GM12878 (cell line): ENCODE measurements at regions not wholly inside any gene's neighbourhood (a gene's known extent, or its start where the extent isn't known, plus 50 kb on each side); places are given as distances from the start of the nearest gene placed in this dataset.

Experiments
- ATAC-seq: fragments of 200-7000 bp; cut with Tn5 transposase; 3 replicates; pipeline ENCODE4 v1.9.1; 2020; ENCODE audit warnings: mild to moderate bottlenecking, moderate library complexity
- BruUV-seq: library from RNA; stranded (reverse); fragments of 400-500 nt; replicated peaks from 2 replicates; lab custom pipeline; 2021; lab: Mats Ljungman, UMichigan
- CTCF ChIA-PET: fragments of 300-600 bp; sonication (Branson Sonifier 250); formaldehyde crosslinking; extraction: SDS; loops from one replicate; lab custom pipeline; 2021; ENCODE audit warnings: inconsistent platforms; lab: Yijun Ruan, JAX
- POLR2A ChIA-PET: fragments of 350-600 bp; formaldehyde crosslinking; extraction: SDS; loops from one replicate; lab custom pipeline; 2021; ENCODE audit warnings: inconsistent platforms; lab: Charles Lee
- RAD21 ChIA-PET: fragments of 300-600 bp; sonication (Branson Sonifier 250); formaldehyde crosslinking; loops from one replicate; lab custom pipeline; 2023; ENCODE audit warnings: antibody characterized with exemption; ENCODE audit not compliant: unreplicated experiment; lab: Charles Lee
- SMC1A ChIA-PET: fragments of 300-600 bp; sonication (Branson Sonifier 250); formaldehyde crosslinking; loops from one replicate; lab custom pipeline; 2023; ENCODE audit not compliant: unreplicated experiment, uncharacterized antibody; lab: Charles Lee
- DNase-seq: peaks from one replicate; pipeline ENCODE4 v3.0.0-alpha.2; 2011; ENCODE audit warnings: low read depth, low spot score
- FAIRE-seq: peaks from 3 replicates; lab custom pipeline; 2011; peaks lifted over from hg19 to GRCh38; lab: Jason Lieb, UNC
- H2AFZ ChIP-seq: 2 replicates; pipeline ENCODE4 v1.6.0; 2011; ENCODE audit warnings: low read depth, low read length, control low read depth; ENCODE audit not compliant: control insufficient read depth
- H3K27ac ChIP-seq: 2 replicates; pipeline ENCODE4 v1.5.1; 2011; ENCODE audit warnings: control low read depth; ENCODE audit not compliant: control insufficient read depth, insufficient read depth
- H3K27me3 ChIP-seq, 2 experiments: replicated peaks in 1 of 2; 2 replicates each; pipeline versions ENCODE4 v1.6.0 to v1.6.1; 2011; ENCODE audit warnings: low read length in 1 of 2; ENCODE audit not compliant: control insufficient read depth in 2 of 2, insufficient read depth in 2 of 2
- H3K36me3 ChIP-seq, 2 experiments: 2 replicates each; pipeline ENCODE4 v1.5.1; 2011; ENCODE audit warnings: low read length in 1 of 2; ENCODE audit not compliant: control insufficient read depth in 2 of 2, insufficient read depth in 2 of 2
- H3K4me1 ChIP-seq: 2 replicates; pipeline ENCODE4 v1.6.1; 2011; ENCODE audit warnings: mild to moderate bottlenecking, low read length, moderate library complexity, mixed read lengths; ENCODE audit not compliant: control insufficient read depth, insufficient read depth
- H3K4me2 ChIP-seq: 2 replicates; pipeline ENCODE4 v1.6.0; 2011; ENCODE audit warnings: control low read depth; ENCODE audit not compliant: control insufficient read depth, insufficient read depth
- H3K4me3 ChIP-seq: fragments of 200-600 bp; sonication (generic); 2 replicates; pipeline ENCODE4 v1.5.1; 2016
- H3K79me2 ChIP-seq: 2 replicates; pipeline ENCODE4 v1.6.0; 2011; ENCODE audit warnings: low read length; ENCODE audit not compliant: control insufficient read depth, insufficient read depth
- H3K9ac ChIP-seq: 2 replicates; pipeline ENCODE4 v1.8.0; 2011; ENCODE audit warnings: low read length, control low read depth, mixed read lengths; ENCODE audit not compliant: control insufficient read depth, insufficient read depth
- H3K9me3 ChIP-seq: replicated peaks from 3 replicates; pipeline ENCODE4 v1.5.1; 2011; ENCODE audit warnings: mild to moderate bottlenecking, low read length; ENCODE audit not compliant: control insufficient read depth, insufficient read depth
- H4K20me1 ChIP-seq: 2 replicates; pipeline ENCODE4 v1.6.0; 2011; ENCODE audit not compliant: control insufficient read depth, insufficient read depth
- BACH1 ChIP-seq: fragments of 450-650 bp; IDR thresholded peaks from 2 replicates; pipeline ENCODE4 v1.6.1; 2017; ENCODE audit warnings: mild to moderate bottlenecking, borderline replicate concordance
- CBX5 ChIP-seq: sonication (generic); IDR thresholded peaks from 2 replicates; pipeline ENCODE4 v1.6.1; 2016; ENCODE audit warnings: low read depth, moderate library complexity, mild to moderate bottlenecking, inconsistent platforms
- ESRRA ChIP-seq: IDR thresholded peaks from 2 replicates; pipeline ENCODE4 v1.6.1; 2012; ENCODE audit warnings: mild to moderate bottlenecking, low read length, improper control_type of control experiment
- HDAC6 ChIP-seq: fragments of 200-600 bp; sonication (generic); IDR thresholded peaks from one replicate; pipeline ENCODE4 v1.8.0; 2017; ENCODE audit warnings: antibody characterized with exemption; ENCODE audit not compliant: unreplicated experiment
- JUNB ChIP-seq: IDR thresholded peaks from 2 replicates; pipeline ENCODE4 v1.6.1; 2016; ENCODE audit warnings: antibody characterized with exemption, mild to moderate bottlenecking
- KDM1A ChIP-seq: fragments of 200-600 bp; sonication (generic); IDR thresholded peaks from 2 replicates; pipeline ENCODE4 v1.6.1; 2016; ENCODE audit warnings: borderline replicate concordance
- NFYA ChIP-seq: IDR thresholded peaks from 2 replicates; pipeline ENCODE4 v1.6.1; 2011; ENCODE audit warnings: low read depth, mild to moderate bottlenecking, low read length, improper control_type of control experiment, borderline replicate concordance
- POU2F2 ChIP-seq: IDR thresholded peaks from 3 replicates; pipeline ENCODE4 v1.6.1; 2011; ENCODE audit warnings: low read depth, mild to moderate bottlenecking, low read length, borderline replicate concordance
- SMAD5 ChIP-seq: IDR thresholded peaks from 2 replicates; pipeline ENCODE4 v1.6.1; 2016; ENCODE audit warnings: antibody characterized with exemption, low read depth
- SRF ChIP-seq, 2 experiments: IDR thresholded peaks; 2 replicates each; pipeline ENCODE4 v1.6.1; 2011; ENCODE audit warnings: low read depth in 2 of 2, low read length in 2 of 2, mild to moderate bottlenecking in 1 of 2, moderate library complexity in 1 of 2
- TARDBP ChIP-seq: IDR thresholded peaks from 2 replicates; pipeline ENCODE4 v1.6.1; 2016; ENCODE audit warnings: borderline replicate concordance
- YY1 ChIP-seq: IDR thresholded peaks from 2 replicates; pipeline ENCODE4 v1.6.1; 2011; ENCODE audit warnings: low read depth, mild to moderate bottlenecking, low read length
- ZNF622 ChIP-seq: fragments of 450-650 bp; IDR thresholded peaks from 2 replicates; pipeline ENCODE4 v1.6.1; 2017; ENCODE audit warnings: mild to moderate bottlenecking, inconsistent platforms
- WGBS: methylation state at CpG from one replicate; pipeline ENCODE4 v1.1.6; 2016; ENCODE audit warnings: low lambda C conversion rate; ENCODE audit not compliant: insufficient replicate concordance, insufficient coverage; ENCODE audit errors: missing lambda C conversion rate; 5-methylcytosine and 5-hydroxymethylcytosine counted together
- in situ Hi-C: fragments of 300-500 bp; cut with MboI; formaldehyde crosslinking; loops from 9 replicates; pipeline ENCODE4 v1.14.3; 2018; ENCODE audit warnings: mixed read lengths
- intact Hi-C: fragments of 100-400 bp; cut with micrococcal nuclease; formaldehyde crosslinking; loops from one replicate; pipeline ENCODE4 v1.14.2; 2022; ENCODE audit not compliant: unreplicated experiment
- TF ChIP-seq, protein P1 (sequence below): fragments of 450-650 bp; conservative IDR thresholded peaks from 2 replicates; pipeline ENCODE4 v1.6.1; 2017; ENCODE audit warnings: mild to moderate bottlenecking, moderate library complexity
- TF ChIP-seq, protein P2 (sequence below): IDR thresholded peaks from 2 replicates; pipeline ENCODE4 v1.6.1; 2012; ENCODE audit warnings: low read depth, low read length, improper control_type of control experiment

DNA sequence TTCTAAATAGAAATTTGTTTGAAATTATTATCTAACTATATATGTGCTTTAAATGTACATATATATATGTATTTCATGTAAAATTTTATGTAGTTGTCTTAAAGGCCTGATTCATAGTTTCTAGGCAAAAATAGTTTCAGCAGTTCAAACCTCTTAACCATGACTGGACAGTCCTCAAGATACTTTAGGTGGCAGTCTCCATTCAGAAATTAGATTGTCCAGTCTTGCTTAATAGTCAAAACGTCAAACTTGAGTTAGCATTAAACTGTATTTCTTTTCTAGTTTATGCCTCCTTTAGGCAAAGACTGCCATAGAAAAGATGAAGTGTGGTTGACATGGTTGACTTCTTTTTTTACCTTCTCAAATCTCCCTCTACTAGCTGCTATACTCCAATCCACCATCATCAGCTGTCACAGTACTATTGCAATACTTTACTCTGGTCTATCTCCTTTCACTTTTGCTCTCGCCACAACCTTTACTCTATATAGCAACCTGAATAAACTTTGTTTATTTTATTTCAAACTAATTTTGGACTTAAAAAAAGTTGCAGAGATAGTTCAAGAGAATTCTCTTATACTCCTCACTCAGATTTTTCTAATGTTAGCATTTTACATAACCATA lies 395.6 kb upstream of the DIPK2B start:
- RAD21 ChIA-PET, result no interaction called here
- H3K36me3 ChIP-seq, result no peaks in the 10 kb centered on the region
- no peak overlapping the region for H2AFZ ChIP-seq
- H3K79me2 ChIP-seq, result no peaks in the 10 kb centered on the region
- H3K4me2 ChIP-seq, result no peak overlapping the region
- intact Hi-C loops (no loop called here), in situ Hi-C loops (no loop called here)
- H3K4me1 ChIP-seq, result no peaks in the 10 kb centered on the region
- DNase-seq, result no peak
- H3K4me3 ChIP-seq, result no peak overlapping the region
- H3K27ac ChIP-seq, result no peak overlapping the region
- TF ChIP-seq CBX5 (no peak), HDAC6 (no peak), ZNF622 (no peak), YY1 (no peak), TARDBP (no peak), BACH1 (no peak), ESRRA (no peak), SMAD5 (no peak), SRF (IDR thresholded peaks at IDR 0.05; ENCODE audit: low read depth in 2 of 2, low read length in 2 of 2) (no peak), POU2F2 (no peak), KDM1A (no peak), NFYA (no peak), JUNB (no peak)
- TF ChIP-seq, protein P1, sequence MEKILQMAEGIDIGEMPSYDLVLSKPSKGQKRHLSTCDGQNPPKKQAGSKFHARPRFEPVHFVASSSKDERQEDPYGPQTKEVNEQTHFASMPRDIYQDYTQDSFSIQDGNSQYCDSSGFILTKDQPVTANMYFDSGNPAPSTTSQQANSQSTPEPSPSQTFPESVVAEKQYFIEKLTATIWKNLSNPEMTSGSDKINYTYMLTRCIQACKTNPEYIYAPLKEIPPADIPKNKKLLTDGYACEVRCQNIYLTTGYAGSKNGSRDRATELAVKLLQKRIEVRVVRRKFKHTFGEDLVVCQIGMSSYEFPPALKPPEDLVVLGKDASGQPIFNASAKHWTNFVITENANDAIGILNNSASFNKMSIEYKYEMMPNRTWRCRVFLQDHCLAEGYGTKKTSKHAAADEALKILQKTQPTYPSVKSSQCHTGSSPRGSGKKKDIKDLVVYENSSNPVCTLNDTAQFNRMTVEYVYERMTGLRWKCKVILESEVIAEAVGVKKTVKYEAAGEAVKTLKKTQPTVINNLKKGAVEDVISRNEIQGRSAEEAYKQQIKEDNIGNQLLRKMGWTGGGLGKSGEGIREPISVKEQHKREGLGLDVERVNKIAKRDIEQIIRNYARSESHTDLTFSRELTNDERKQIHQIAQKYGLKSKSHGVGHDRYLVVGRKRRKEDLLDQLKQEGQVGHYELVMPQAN, result no peak
- TF ChIP-seq, protein P2, sequence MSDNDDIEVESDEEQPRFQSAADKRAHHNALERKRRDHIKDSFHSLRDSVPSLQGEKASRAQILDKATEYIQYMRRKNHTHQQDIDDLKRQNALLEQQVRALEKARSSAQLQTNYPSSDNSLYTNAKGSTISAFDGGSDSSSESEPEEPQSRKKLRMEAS, result no peak
- 0% methylated on average over 2 of the region's 2 CpGs for WGBS
- no peak overlapping the region for H3K9ac ChIP-seq
- CTCF ChIA-PET, result no interaction called here
- POLR2A ChIA-PET, result no interaction called here
- no peaks in the 10 kb centered on the region for H3K27me3 ChIP-seq
- no TSS peak for BruUV-seq
- ATAC-seq, result no peak
- FAIRE-seq, result no peak
- no peaks in the 10 kb centered on the region for H3K9me3 ChIP-seq
- no peaks in the 10 kb centered on the region for H4K20me1 ChIP-seq
- SMC1A ChIA-PET, result no interaction called here
